H1 (cell line): ENCODE measurements at regions not wholly inside any gene's neighbourhood (a gene's known extent, or its start where the extent isn't known, plus 50 kb on each side); places are given as distances from the start of the nearest gene placed in this dataset.

Experiments
- CTCF ChIA-PET: fragments of 300-600 bp; sonication (Branson Sonifier 250); formaldehyde crosslinking; loops from one replicate; lab custom pipeline; 2021; ENCODE audit not compliant: partially characterized antibody; lab: Charles Lee
- POLR2A ChIA-PET: fragments of 300-600 bp; sonication (Branson Sonifier 250); formaldehyde crosslinking; loops from one replicate; lab custom pipeline; 2021; ENCODE audit warnings: inconsistent platforms; ENCODE audit not compliant: partially characterized antibody; lab: Charles Lee
- DNase-seq, 2 experiments: peaks; one replicate each; pipeline versions ENCODE4 v3.0.0 to v3.0.0-alpha.2; 2010 to 2022; ENCODE audit warnings: low spot score in 2 of 2, low read depth in 1 of 2, mixed read lengths in 1 of 2
- FAIRE-seq: peaks from 2 replicates; lab custom pipeline; 2011; peaks lifted over from hg19 to GRCh38; lab: Jason Lieb, UNC
- H2AFZ ChIP-seq: 2 replicates; pipeline ENCODE4 v1.8.1; 2012; ENCODE audit warnings: low read length, inconsistent platforms
- H2AK5ac ChIP-seq: 2 replicates; pipeline ENCODE4 v1.6.1; 2013; ENCODE audit warnings: low read depth, low read length
- H2BK120ac ChIP-seq: replicated peaks from 2 replicates; pipeline ENCODE3; 2013; ENCODE audit warnings: low read depth, low read length, inconsistent platforms
- H2BK12ac ChIP-seq: 2 replicates; pipeline ENCODE4 v1.6.1; 2013; ENCODE audit warnings: low read depth, low read length
- H2BK15ac ChIP-seq: 2 replicates; pipeline ENCODE4 v1.6.1; 2013; ENCODE audit warnings: low read length
- H2BK20ac ChIP-seq: 2 replicates; pipeline ENCODE4 v1.6.1; 2013; ENCODE audit warnings: low read length
- H2BK5ac ChIP-seq: 2 replicates; pipeline ENCODE4 v1.6.1; 2013; ENCODE audit warnings: low read depth, low read length
- H3K14ac ChIP-seq: 2 replicates; pipeline ENCODE4 v1.6.1; 2013; ENCODE audit warnings: inconsistent platforms; ENCODE audit not compliant: insufficient read length
- H3K18ac ChIP-seq: 2 replicates; pipeline ENCODE4 v1.6.1; 2013; ENCODE audit warnings: low read length; ENCODE audit errors: extremely low read depth
- H3K23ac ChIP-seq: 2 replicates; pipeline ENCODE4 v1.6.1; 2013; ENCODE audit warnings: inconsistent platforms; ENCODE audit not compliant: insufficient read length
- H3K23me2 ChIP-seq: 2 replicates; pipeline ENCODE4 v1.6.1; 2013; ENCODE audit warnings: low read depth, low read length
- H3K27ac ChIP-seq: 2 replicates; pipeline ENCODE4 v1.6.1; 2011; ENCODE audit warnings: low read depth, low read length, inconsistent platforms
- H3K27me3 ChIP-seq, 4 experiments: replicated peaks in 1 of 4; 1 replicate in 1 of 4; 2 replicates in 3 of 4; pipeline versions ENCODE4 v1.6.1 to v1.8.1; 2011 to 2013; ENCODE audit warnings: low read length in 3 of 4, mild to moderate bottlenecking in 3 of 4, inconsistent platforms in 2 of 4, mixed read lengths in 2 of 4, moderate library complexity in 1 of 4; ENCODE audit not compliant: control insufficient read depth in 3 of 4, insufficient read depth in 3 of 4; ENCODE audit errors: extremely low read depth in 1 of 4
- H3K36me3 ChIP-seq, 4 experiments: 2 replicates each; pipeline versions ENCODE4 v1.6.1 to v1.8.1; 2011 to 2013; ENCODE audit warnings: mild to moderate bottlenecking in 4 of 4, low read length in 3 of 4, moderate library complexity in 2 of 4, control low read depth in 1 of 4, inconsistent platforms in 1 of 4; ENCODE audit not compliant: insufficient read depth in 4 of 4, control insufficient read depth in 2 of 4
- H3K4ac ChIP-seq: replicated peaks from 2 replicates; pipeline ENCODE3; 2013; ENCODE audit warnings: low read length, low read depth, mixed read lengths, inconsistent platforms; ENCODE audit not compliant: insufficient read length
- H3K4me1 ChIP-seq, 4 experiments: replicated peaks in 1 of 4; 1 replicate in 1 of 4; 2 replicates in 3 of 4; pipeline versions ENCODE4 v1.6.1 to v1.8.1; 2011 to 2013; ENCODE audit warnings: low read length in 3 of 4, inconsistent platforms in 2 of 4, mixed read lengths in 1 of 4; ENCODE audit not compliant: insufficient read depth in 4 of 4, control insufficient read depth in 3 of 4
- H3K4me2 ChIP-seq, 2 experiments: 2 replicates each; pipeline versions ENCODE4 v1.6.1 to v1.8.1; 2011 to 2013; ENCODE audit warnings: low read depth in 2 of 2, low read length in 2 of 2, control low read depth in 1 of 2, inconsistent platforms in 1 of 2, mild to moderate bottlenecking in 1 of 2; ENCODE audit not compliant: insufficient read depth in 1 of 2
- H3K4me3 ChIP-seq, 4 experiments: fragments of 200-600, 300-600 bp in 1 of 4; sonication (generic), shearing (Covaris generic), sonication (Bioruptor Twin) in 1 of 4; 2 replicates each; pipeline versions ENCODE4 v1.5.1 to v1.8.1; 2011 to 2016; ENCODE audit warnings: low read length in 4 of 4, low read depth in 3 of 4, control low read depth in 2 of 4, inconsistent platforms in 2 of 4, mild to moderate bottlenecking in 2 of 4, mixed read lengths in 1 of 4, moderate library complexity in 1 of 4; ENCODE audit not compliant: insufficient read depth in 2 of 4; ENCODE audit errors: extremely low read depth in 1 of 4
- H3K56ac ChIP-seq: replicated peaks from 2 replicates; pipeline ENCODE3; 2013; ENCODE audit warnings: low read depth, mild to moderate bottlenecking, mixed read lengths, low read length, inconsistent platforms; ENCODE audit not compliant: insufficient read length
- H3K79me1 ChIP-seq: 2 replicates; pipeline ENCODE4 v1.6.1; 2013; ENCODE audit warnings: low read depth, low read length, control low read depth
- H3K79me2 ChIP-seq, 2 experiments: 2 replicates each; pipeline versions ENCODE4 v1.6.1 to v1.8.1; 2012 to 2013; ENCODE audit warnings: low read length in 2 of 2, mild to moderate bottlenecking in 2 of 2, inconsistent platforms in 1 of 2; ENCODE audit not compliant: insufficient read depth in 2 of 2, control insufficient read depth in 1 of 2
- H3K9ac ChIP-seq, 4 experiments: replicated peaks in 1 of 4; 1 replicate in 1 of 4; 2 replicates in 3 of 4; pipeline versions ENCODE4 v1.6.1 to v1.8.1; 2011 to 2013; ENCODE audit warnings: low read depth in 3 of 4, low read length in 3 of 4, control low read depth in 2 of 4, mild to moderate bottlenecking in 2 of 4, moderate library complexity in 2 of 4, inconsistent platforms in 1 of 4; ENCODE audit errors: extremely low read depth in 1 of 4
- H3K9me3 ChIP-seq, 2 experiments: 2 replicates each; pipeline versions ENCODE4 v1.6.1 to v1.8.1; 2012 to 2013; ENCODE audit warnings: mild to moderate bottlenecking in 2 of 2, moderate library complexity in 2 of 2, control low read depth in 1 of 2, inconsistent platforms in 1 of 2, low read depth in 1 of 2, low read length in 1 of 2, mixed read lengths in 1 of 2; ENCODE audit not compliant: insufficient read depth in 2 of 2
- H4K20me1 ChIP-seq, 2 experiments: replicated peaks in 1 of 2; 2 replicates each; pipeline versions ENCODE3 to v1.8.1; 2011 to 2013; ENCODE audit warnings: inconsistent platforms in 2 of 2, low read length in 2 of 2, mild to moderate bottlenecking in 1 of 2; ENCODE audit not compliant: insufficient read depth in 2 of 2, control insufficient read depth in 1 of 2
- H4K5ac ChIP-seq: 2 replicates; pipeline ENCODE4 v1.6.1; 2013; ENCODE audit warnings: low read length, low read depth, mixed read lengths, inconsistent platforms; ENCODE audit not compliant: insufficient read length
- H4K8ac ChIP-seq: 2 replicates; pipeline ENCODE4 v1.8.0; 2013; ENCODE audit warnings: mild to moderate bottlenecking, moderate library complexity, low read length, inconsistent platforms; ENCODE audit not compliant: insufficient read depth; ENCODE audit errors: extremely low read depth
- H4K91ac ChIP-seq: replicated peaks from 2 replicates; pipeline ENCODE3; 2013; ENCODE audit warnings: low read length, mixed read lengths, inconsistent platforms; ENCODE audit not compliant: insufficient read length
- BACH1 ChIP-seq: IDR thresholded peaks from 2 replicates; pipeline ENCODE4 v1.6.1; 2012; ENCODE audit warnings: low read length, improper control_type of control experiment
- E2F6 ChIP-seq: IDR thresholded peaks from 2 replicates; pipeline ENCODE4 v1.6.1; 2012; ENCODE audit warnings: inconsistent platforms
- EZH2 ChIP-seq: fragments of 200-600 bp; sonication (generic); IDR thresholded peaks from 2 replicates; pipeline ENCODE4 v1.7.1; 2012; ENCODE audit warnings: low read depth, mild to moderate bottlenecking, moderate library complexity, low read length, inconsistent platforms; ENCODE audit not compliant: severe bottlenecking
- HDAC2 ChIP-seq, 2 experiments: fragments of 300-600 bp in 1 of 2; sonication (generic) in 1 of 2; IDR thresholded peaks; 2 replicates each; pipeline ENCODE4 v1.6.1; 2011 to 2012; ENCODE audit warnings: low read depth in 2 of 2, low read length in 2 of 2, mild to moderate bottlenecking in 2 of 2, moderate library complexity in 2 of 2, borderline replicate concordance in 1 of 2, inconsistent platforms in 1 of 2
- NANOG ChIP-seq: IDR thresholded peaks from 2 replicates; pipeline ENCODE4 v1.6.1; 2011; ENCODE audit warnings: low read length, low read depth, mild to moderate bottlenecking, inconsistent platforms; ENCODE audit not compliant: insufficient read depth, poor library complexity, severe bottlenecking
- POLR2AphosphoS5 ChIP-seq: IDR thresholded peaks from 2 replicates; pipeline ENCODE4 v1.6.1; 2011; ENCODE audit warnings: low read depth, low read length
- RAD21 ChIP-seq, 2 experiments: IDR thresholded peaks in 1 of 2; conservative IDR thresholded peaks in 1 of 2; 2 replicates each; pipeline ENCODE4 v1.6.1; 2011; ENCODE audit warnings: low read depth in 2 of 2, low read length in 2 of 2, improper control_type of control experiment in 1 of 2, inconsistent platforms in 1 of 2, mild to moderate bottlenecking in 1 of 2, moderate library complexity in 1 of 2
- TCF12 ChIP-seq: IDR thresholded peaks from 2 replicates; pipeline ENCODE4 v1.6.1; 2011; ENCODE audit warnings: low read depth, mild to moderate bottlenecking, low read length
- YY1 ChIP-seq: IDR thresholded peaks from 2 replicates; pipeline ENCODE4 v1.6.1; 2011; ENCODE audit warnings: low read depth, mild to moderate bottlenecking, low read length
- WGBS, 2 experiments: shearing (Covaris generic) in 1 of 2; methylation state at CpG; one replicate each; pipeline versions ENCODE4 v1.1.6 to v1.1.7; 2013 to 2015; ENCODE audit warnings: low lambda C conversion rate in 2 of 2, mixed read lengths in 2 of 2, inconsistent platforms in 1 of 2, low coverage in 1 of 2, missing lambda C conversion rate in 1 of 2; ENCODE audit not compliant: insufficient replicate concordance in 2 of 2, insufficient coverage in 1 of 2, insufficient read length in 1 of 2; ENCODE audit errors: extremely low coverage in 1 of 2, missing lambda C conversion rate in 1 of 2; 5-methylcytosine and 5-hydroxymethylcytosine counted together
- TF ChIP-seq, protein P1 (sequence below), 3 experiments: IDR thresholded peaks; 1 replicate in 2 of 3; 2 replicates in 1 of 3; pipeline versions ENCODE4 v1.5.1 to v1.6.1; 2011; ENCODE audit warnings: low read length in 3 of 3, mild to moderate bottlenecking in 3 of 3, inconsistent platforms in 2 of 3, low read depth in 1 of 3, moderate library complexity in 1 of 3; ENCODE audit not compliant: insufficient read depth in 1 of 3; ENCODE audit errors: control extremely low read depth in 1 of 3

DNA sequence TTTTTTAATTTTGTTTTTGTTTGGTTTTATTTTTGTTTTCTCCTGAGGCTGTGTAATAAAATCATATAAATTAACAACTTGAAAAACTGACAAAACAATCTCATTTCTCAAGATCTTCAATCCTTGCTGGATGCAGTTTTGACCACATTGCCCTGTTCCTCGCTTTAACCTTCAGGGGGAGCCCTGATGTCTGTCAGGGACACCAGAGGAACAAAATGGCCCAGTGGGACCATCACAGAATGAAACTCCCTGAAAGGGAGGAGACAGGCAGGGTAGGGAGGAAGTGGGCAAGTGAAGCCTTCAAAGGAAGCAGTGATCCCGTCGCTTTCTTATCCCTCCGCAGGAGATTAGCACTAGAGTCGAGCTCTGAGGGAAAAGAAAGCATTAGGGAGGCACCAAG, 274.9 kb upstream of the LDB2 start:
- peak; percentile 95 for FAIRE-seq
- peak in 1 of 2 experiments; percentile 55 for DNase-seq
- Histone ChIP-seq H3K4me3 (no peak overlapping the region), H3K79me1 (no peaks in the 10 kb centered on the region), H2BK5ac (no peak overlapping the region), H2BK20ac (no peak overlapping the region), H3K4me1 (peaks cover 0 to 8% (median under 1%) of the 10 kb centered on the region in 4 experiments; a peak in 2 of 7 replicates), H3K23ac (no peak overlapping the region), H4K8ac (no peak overlapping the region), H3K4ac (no peak overlapping the region), H3K79me2 (no peaks in the 10 kb centered on the region), H4K91ac (no peak overlapping the region), H3K18ac (0 out of 2 replicates have a peak overlapping the region, but pooled peaks have one; percentile 20), H3K27ac (no peak overlapping the region), H3K14ac (no peak overlapping the region), H2AK5ac (no peak overlapping the region), H3K23me2 (no peaks in the 10 kb centered on the region), H3K27me3 (no peaks in the 10 kb centered on the region), H3K9ac (no peak overlapping the region), H3K9me3 (no peaks in the 10 kb centered on the region), H3K4me2 (no peak overlapping the region), H2BK15ac (no peak overlapping the region; the same call in 1 of the 2 replicates), H4K20me1 (no peaks in the 10 kb centered on the region), H2BK120ac (no peak overlapping the region), H2AFZ (peak overlapping the region; percentile 53), H3K56ac (no peak overlapping the region), H2BK12ac (no peak overlapping the region), H4K5ac (no peak overlapping the region), H3K36me3 (no peaks in the 10 kb centered on the region)
- CTCF ChIA-PET: interaction anchor here (0.6 to 2.6 kb wide), 18 partner anchors 9 to 466 kb away, joined by 3 to 9 read pairs (median 3); no protein-coding TSS in a partner anchor
- WGBS, 2 experiments: 40% methylated on average over 5 of the region's 5 CpGs; no CpG with 5 or more reads in 1 of the 2 experiments
- POLR2A ChIA-PET: no interaction called here
- no peak for TF ChIP-seq NANOG
- peak in 1 of 2 experiments; percentile 30; a peak in 1 of 4 replicates for TF ChIP-seq HDAC2 (IDR thresholded peaks at IDR 0.05; ENCODE audit: borderline replicate concordance in 1 of 2, low read depth in 2 of 2, low read length in 2 of 2)
- TF ChIP-seq EZH2: no peak
- TF ChIP-seq, protein P1, sequence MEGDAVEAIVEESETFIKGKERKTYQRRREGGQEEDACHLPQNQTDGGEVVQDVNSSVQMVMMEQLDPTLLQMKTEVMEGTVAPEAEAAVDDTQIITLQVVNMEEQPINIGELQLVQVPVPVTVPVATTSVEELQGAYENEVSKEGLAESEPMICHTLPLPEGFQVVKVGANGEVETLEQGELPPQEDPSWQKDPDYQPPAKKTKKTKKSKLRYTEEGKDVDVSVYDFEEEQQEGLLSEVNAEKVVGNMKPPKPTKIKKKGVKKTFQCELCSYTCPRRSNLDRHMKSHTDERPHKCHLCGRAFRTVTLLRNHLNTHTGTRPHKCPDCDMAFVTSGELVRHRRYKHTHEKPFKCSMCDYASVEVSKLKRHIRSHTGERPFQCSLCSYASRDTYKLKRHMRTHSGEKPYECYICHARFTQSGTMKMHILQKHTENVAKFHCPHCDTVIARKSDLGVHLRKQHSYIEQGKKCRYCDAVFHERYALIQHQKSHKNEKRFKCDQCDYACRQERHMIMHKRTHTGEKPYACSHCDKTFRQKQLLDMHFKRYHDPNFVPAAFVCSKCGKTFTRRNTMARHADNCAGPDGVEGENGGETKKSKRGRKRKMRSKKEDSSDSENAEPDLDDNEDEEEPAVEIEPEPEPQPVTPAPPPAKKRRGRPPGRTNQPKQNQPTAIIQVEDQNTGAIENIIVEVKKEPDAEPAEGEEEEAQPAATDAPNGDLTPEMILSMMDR (IDR thresholded peaks at IDR 0.05; ENCODE audit: control extremely low read depth in 1 of 3, insufficient read depth in 1 of 3, low read depth in 1 of 3, low read length in 3 of 3): peak; percentile 59 to 73 (median 61)
- peak; percentile 70 to 80 for TF ChIP-seq RAD21 (IDR thresholded peaks at IDR 0.05 in 1 of 2, conservative IDR thresholded peaks at IDR 0.05 in 1 of 2; ENCODE audit: low read depth in 2 of 2, low read length in 2 of 2)
- no peak for TF ChIP-seq BACH1
- TF ChIP-seq E2F6: no peak
- TF ChIP-seq YY1: peak; percentile 86
- no peak for TF ChIP-seq POLR2AphosphoS5
- no peak for TF ChIP-seq TCF12
